AML-193 (cell line): ENCODE measurements at regions not wholly inside any gene's neighbourhood (a gene's known extent, or its start where the extent isn't known, plus 50 kb on each side); places are given as distances from the start of the nearest gene placed in this dataset.

Source experiments
- DNase-seq, 2 experiments: peaks; one replicate each; lab custom pipeline; 2025; lab: John Stamatoyannopoulos, UW

GRCh38 chr18:72360634-72361033, 183.5 kb downstream of the CBLN2 start:
- no peak for DNase-seq

- no peak for DNase-seq
These were observed 201.2 kb downstream of the CBLN2 start for GRCh38 chr18:72342933-72343332.

GRCh38 chr18:72339976-72340375, 204.2 kb downstream of the CBLN2 start:
- no peak for DNase-seq

- DNase-seq: no peak
These were observed 207.4 kb downstream of the CBLN2 start for GRCh38 chr18:72336786-72337185.

DNA sequence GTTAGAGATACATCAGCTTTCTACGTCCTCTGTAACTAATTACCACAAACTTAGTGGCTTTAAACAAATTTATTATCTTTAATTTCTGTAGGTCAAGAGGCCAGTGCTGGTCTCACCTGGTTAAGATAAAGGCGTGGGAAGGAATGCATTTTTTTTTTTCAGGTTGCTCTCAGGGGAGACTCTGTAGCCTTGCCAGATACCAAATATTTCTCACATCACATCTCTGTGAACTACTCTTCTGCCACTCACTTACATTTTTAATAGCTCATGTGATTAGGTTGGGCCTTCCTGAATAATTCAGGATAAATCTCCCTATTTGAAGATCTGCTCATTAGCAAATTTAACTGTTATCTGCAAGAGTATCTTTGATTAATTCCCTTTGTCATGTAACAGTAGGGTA, 214.6 kb downstream of the CBLN2 start:
- no peak for DNase-seq

GRCh38 chr18:72325307-72325706, 218.8 kb downstream of the CBLN2 start:
- DNase-seq: no peak

DNA sequence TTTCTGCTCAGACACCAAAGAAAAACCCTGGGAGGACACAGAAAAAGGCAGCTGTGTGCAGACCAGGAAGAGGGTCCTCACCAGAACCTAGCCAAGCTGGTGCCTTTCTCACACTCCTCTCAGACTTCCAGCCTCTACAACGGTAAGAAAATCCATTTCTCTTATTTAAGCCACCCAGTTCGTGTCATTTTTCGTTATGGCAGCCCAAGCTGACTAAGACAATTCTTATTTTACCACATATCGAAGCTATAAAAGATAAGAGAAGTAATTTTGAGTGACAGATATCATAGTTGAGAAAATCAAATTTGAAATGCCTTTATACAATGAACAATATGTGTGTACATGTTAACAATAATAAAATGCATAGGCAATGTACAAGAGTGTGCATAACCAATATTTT, 219.5 kb downstream of the CBLN2 start:
- DNase-seq: no peak

DNA sequence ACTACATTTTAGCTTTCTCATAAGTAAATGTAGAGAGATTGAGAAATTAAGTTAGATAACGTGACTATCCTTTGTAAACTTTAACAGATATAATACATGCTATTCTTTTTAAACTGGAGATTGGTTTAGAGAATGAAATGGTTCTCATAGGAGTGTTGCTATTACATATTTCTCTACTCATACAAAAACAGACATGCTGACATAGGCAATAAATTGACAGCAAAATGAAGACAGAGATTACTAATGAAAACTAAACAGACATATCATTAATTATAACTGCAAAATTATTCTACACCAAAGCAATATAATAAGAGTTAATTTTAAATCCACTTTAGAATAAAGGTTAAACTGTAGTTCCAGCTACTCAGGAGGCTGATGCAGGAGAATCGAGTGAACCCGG, 227.6 kb downstream of the CBLN2 start:
- DNase-seq: no peak

DNA sequence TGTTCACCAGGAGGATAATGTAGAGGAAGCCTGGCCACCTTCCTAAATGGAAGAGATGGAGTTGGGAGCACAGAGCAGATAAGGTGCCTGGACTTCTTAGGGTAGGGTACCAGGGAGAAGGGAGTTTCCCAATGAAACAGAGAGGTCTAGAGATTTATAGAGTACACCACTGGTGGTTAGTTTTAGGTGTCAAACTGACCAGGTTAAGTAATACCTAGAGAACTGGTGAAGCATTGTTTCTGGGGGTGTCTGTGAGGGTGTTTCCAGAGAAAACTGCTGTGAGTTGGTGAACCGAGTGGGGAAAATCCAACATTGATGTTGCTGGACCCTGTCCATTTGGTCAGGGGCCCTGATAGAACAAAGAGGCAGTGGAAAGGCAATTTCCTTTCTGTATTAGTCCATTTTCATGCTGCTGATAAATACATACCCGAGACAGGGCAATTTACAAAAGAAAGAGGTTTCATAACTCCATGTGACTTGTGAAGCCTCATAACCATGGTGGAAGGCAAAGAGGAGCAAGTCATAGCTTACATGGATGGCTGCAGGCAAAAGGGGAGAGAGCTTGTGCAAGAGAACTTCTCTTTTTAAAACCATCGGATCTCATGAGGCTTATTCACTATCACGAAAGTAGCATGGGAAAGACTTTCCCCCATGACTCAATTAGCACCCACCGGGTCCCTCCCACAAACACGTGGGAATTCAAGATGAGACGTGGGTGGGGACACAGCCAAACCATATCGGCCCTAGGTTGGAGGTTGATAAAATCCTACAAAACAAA, 260.8 kb downstream of the CBLN2 start:
- DNase-seq: no peak

- DNase-seq: no peak
These were observed 271.1 kb downstream of the CBLN2 start for GRCh38 chr18:72273025-72273424.

- DNase-seq: no peak
These were observed 282.6 kb downstream of the CBLN2 start for GRCh38 chr18:72261590-72261989.

GRCh38 chr18:72246076-72246475, 298.1 kb downstream of the CBLN2 start:
- no peak for DNase-seq

DNA sequence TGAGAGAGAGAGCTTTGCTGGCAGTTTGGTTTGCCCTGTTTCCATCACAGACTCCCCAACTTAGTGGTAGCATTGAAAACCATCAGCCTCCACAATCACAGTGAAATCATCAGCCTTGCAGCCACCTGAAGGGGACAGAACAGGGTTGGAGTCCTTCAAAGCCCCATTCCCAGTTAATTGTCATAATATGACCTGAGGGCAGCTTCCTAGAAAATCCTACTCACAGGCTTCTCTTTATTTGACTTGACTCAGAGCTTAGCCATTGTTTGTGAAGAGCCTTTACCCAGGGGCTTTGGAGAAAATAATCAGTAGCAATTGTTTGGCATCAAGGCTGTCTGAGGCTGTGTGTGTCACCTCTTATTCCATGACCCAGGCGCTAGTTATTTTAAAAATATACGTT, 308.7 kb downstream of the CBLN2 start:
- no peak for DNase-seq

GRCh38 chr18:72233106-72233505, 311.0 kb downstream of the CBLN2 start:
- no peak for DNase-seq

GRCh38 chr18:72232644-72233043, 311.5 kb downstream of the CBLN2 start:
- no peak for DNase-seq

- DNase-seq: no peak
These were observed 318.2 kb downstream of the CBLN2 start for GRCh38 chr18:72225958-72226357.

DNA sequence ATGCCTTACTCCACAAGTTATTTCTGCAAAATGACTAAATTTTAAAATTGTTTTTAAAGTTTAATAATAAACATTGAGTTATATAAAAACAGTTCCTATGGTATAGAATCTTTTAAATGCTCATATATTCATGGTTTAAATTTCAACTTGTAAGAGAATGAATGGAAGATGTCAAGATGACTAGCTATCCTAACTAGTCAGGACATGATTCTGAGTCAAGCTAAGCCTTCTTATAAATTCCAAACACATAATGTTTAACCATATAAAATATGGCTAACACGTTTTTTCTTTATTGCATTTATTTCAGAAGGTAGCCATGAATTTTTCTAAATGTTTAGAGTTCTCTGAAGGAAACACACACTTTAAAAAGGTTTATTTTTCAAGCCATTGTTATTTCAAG, 320.4 kb downstream of the CBLN2 start:
- DNase-seq: no peak

- DNase-seq: no peak
These were observed 335.0 kb downstream of the CBLN2 start for GRCh38 chr18:72208920-72209676.

DNA sequence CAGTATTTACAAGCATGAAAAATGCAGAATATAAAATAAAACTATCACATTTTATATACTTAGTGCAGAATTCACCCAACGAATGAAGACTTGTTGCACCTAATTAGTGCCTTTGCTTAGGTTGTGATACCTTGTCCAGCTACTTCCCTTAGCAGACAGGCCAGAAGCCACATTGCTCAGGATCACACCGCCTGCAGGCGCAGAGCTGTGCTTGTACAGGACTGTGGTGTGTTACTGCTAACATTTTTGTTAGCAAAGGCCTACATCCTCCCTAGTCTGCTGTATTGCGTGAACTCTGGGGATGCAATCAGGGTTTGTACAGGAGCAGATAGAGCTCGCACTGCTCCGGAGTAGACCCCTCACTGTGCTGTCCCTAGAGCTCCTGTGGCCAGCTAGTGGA, 336.9 kb downstream of the CBLN2 start:
- DNase-seq: no peak

DNA sequence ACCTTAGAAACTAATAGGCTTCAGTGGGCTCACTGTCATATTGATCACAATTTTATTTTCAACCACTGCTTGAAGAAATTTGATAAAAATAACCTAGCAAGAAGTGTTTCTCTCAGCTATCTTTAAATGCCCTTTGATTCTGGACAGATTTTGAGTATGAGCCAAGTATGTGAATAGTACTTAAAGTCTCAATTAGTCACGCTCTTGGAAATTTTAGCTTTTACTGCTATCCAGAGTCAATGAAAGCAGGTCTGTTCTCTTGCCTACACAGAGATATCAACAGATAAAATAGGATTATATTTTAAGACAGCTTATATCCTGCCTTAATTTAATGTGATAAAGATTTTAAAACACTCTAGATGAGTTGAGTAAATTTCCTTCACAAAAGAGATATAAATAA, 337.3 kb downstream of the CBLN2 start:
- DNase-seq: no peak

GRCh38 chr18:72201032-72201431, 343.1 kb downstream of the CBLN2 start:
- no peak for DNase-seq

DNA sequence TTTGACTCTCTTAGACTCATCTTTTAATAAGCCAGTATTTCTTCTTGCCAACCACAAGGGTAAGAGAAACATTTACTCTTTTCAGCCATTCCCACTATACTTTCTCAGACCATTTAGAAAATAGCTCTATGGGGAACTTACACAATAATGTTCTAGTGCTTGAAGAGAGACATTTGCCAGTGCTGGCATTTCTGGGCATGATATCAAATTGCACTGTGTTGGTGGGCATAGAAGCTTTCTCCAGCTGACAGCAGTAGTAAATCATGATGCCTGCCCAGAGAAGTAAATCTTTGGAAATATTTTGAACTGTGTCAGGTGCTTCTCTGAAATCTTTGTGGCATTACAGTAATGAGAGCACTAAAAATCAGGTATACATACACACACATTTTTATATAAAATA, 346.6 kb downstream of the CBLN2 start:
- DNase-seq: no peak

- no peak for DNase-seq
These were observed 350.1 kb downstream of the CBLN2 start for GRCh38 chr18:72194072-72194471.

DNA sequence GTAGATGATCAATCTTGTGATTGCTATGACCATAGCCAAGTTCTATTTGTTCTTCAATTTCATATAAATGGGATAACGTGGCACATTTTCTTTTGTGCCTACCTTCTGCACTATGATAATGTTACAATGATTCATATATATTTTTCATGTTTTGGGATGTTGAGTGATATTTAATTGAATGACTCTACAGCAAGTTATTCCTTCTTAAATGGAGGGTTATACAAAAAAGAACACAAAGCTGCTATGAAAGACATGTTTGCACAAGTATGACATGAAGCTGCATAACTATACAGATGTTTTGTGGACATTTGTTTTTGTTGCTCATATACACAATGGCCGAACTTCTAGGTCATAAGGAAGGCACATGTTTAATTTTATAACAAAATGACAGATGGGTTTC, 356.2 kb downstream of the CBLN2 start:
- DNase-seq: no peak
